Peyer's patch (tissue), 4 donors: ENCODE measurements at regions not wholly inside any gene's neighbourhood (a gene's known extent, or its start where the extent isn't known, plus 50 kb on each side); places are given as distances from the start of the nearest gene placed in this dataset.

Experiments used
- DNase-seq, 3 donors: peaks; one replicate each; pipeline ENCODE4 v3.0.0-alpha.2; 2017 to 2019
- H3K27ac ChIP-seq, 4 donors: fragments of 200-600 bp; sonication (generic); one replicate each; pipeline ENCODE4 v1.5.1; 2016 to 2019
- H3K27me3 ChIP-seq, 2 donors: fragments of 200-600 bp; sonication (generic); one replicate each; pipeline ENCODE4 v1.5.1; 2019
- H3K36me3 ChIP-seq, 3 donors: fragments of 200-600 bp; sonication (generic); one replicate each; pipeline ENCODE4 v1.5.1; 2016 to 2019
- H3K4me1 ChIP-seq, 4 donors: fragments of 200-600 bp; sonication (generic); one replicate each; pipeline ENCODE4 v1.5.1; 2016 to 2019
- H3K4me3 ChIP-seq, 4 donors: fragments of 200-600 bp; sonication (generic); 1 replicate in 3 of 4; 2 replicates in 1 of 4; pipeline ENCODE4 v1.5.1; 2016 to 2019; ENCODE audit warnings: mild to moderate bottlenecking in 1 of 4
- H3K9me3 ChIP-seq, 4 donors: fragments of 200-600 bp; sonication (generic); one replicate each; pipeline ENCODE4 v1.5.1; 2016 to 2019; ENCODE audit warnings: mild to moderate bottlenecking in 1 of 4
- CTCF ChIP-seq, 6 experiments: fragments of 450-650 bp in 4 of 6; fragments of 200-600 bp in 2 of 6; sonication (generic) in 1 of 6; IDR thresholded peaks; one replicate each; pipeline ENCODE4 v1.5.1; 2017 to 2019; ENCODE audit warnings: antibody characterized with exemption in 6 of 6, mild to moderate bottlenecking in 3 of 6, moderate library complexity in 1 of 6
- POLR2A ChIP-seq, 2 donors: fragments of 450-650 bp; IDR thresholded peaks; one replicate each; pipeline ENCODE4 v1.5.1; 2017; ENCODE audit warnings: antibody characterized with exemption in 2 of 2, mild to moderate bottlenecking in 2 of 2, moderate library complexity in 2 of 2

- no peak for DNase-seq
- no peaks in the 10 kb centered on the region for H3K9me3 ChIP-seq
- no peak for TF ChIP-seq CTCF (IDR thresholded peaks at IDR 0.05)
- TF ChIP-seq POLR2A (IDR thresholded peaks at IDR 0.05): no peak
Observed at GRCh38 chr9:78595200-78595945, 298.4 kb downstream of the PSAT1 start.

GRCh38 chr9:78596346-78596745 lies 299.4 kb downstream of the PSAT1 start:
- Histone ChIP-seq H3K4me1 (no peaks in the 10 kb centered on the region), H3K36me3 (no peaks in the 10 kb centered on the region), H3K4me3 (no peak overlapping the region), H3K9me3 (no peaks in the 10 kb centered on the region), H3K27ac (no peak overlapping the region), H3K27me3 (no peaks in the 10 kb centered on the region)
- TF ChIP-seq POLR2A (IDR thresholded peaks at IDR 0.05): no peak
- TF ChIP-seq CTCF (IDR thresholded peaks at IDR 0.05): no peak
- DNase-seq: no peak

More at GRCh38 chr9:78595200-78595945, 298.4 kb downstream of the PSAT1 start:
- Histone ChIP-seq H3K27ac (no peak overlapping the region), H3K4me3 (no peak overlapping the region), H3K27me3 (no peaks in the 10 kb centered on the region), H3K4me1 (no peaks in the 10 kb centered on the region), H3K36me3 (no peaks in the 10 kb centered on the region)

GRCh38 chr9:78598120-78598519 lies 301.2 kb downstream of the PSAT1 start:
- Histone ChIP-seq H3K27ac (no peak overlapping the region), H3K4me3 (no peak overlapping the region), H3K9me3 (no peaks in the 10 kb centered on the region), H3K27me3 (no peaks in the 10 kb centered on the region), H3K4me1 (no peaks in the 10 kb centered on the region), H3K36me3 (no peaks in the 10 kb centered on the region)
- DNase-seq: no peak
- TF ChIP-seq CTCF (IDR thresholded peaks at IDR 0.05) (no peak), POLR2A (IDR thresholded peaks at IDR 0.05) (no peak)

- no peak overlapping the region for H3K27ac ChIP-seq
- no peak for DNase-seq
- no peaks in the 10 kb centered on the region for H3K9me3 ChIP-seq
- no peaks in the 10 kb centered on the region for H3K36me3 ChIP-seq
- H3K4me3 ChIP-seq: no peak overlapping the region
- TF ChIP-seq POLR2A (IDR thresholded peaks at IDR 0.05) (no peak), CTCF (IDR thresholded peaks at IDR 0.05) (no peak)
- no peaks in the 10 kb centered on the region for H3K4me1 ChIP-seq
- no peaks in the 10 kb centered on the region for H3K27me3 ChIP-seq
Observed at GRCh38 chr9:78599926-78600325, 303.0 kb downstream of the PSAT1 start.

GRCh38 chr9:78601957-78602565 lies 305.1 kb downstream of the PSAT1 start:
- DNase-seq: no peak
- H3K27ac ChIP-seq: no peak overlapping the region
- TF ChIP-seq POLR2A (IDR thresholded peaks at IDR 0.05) (no peak), CTCF (IDR thresholded peaks at IDR 0.05) (peak in 5 of 6 experiments; percentile 25 to 47 (median 43))
- H3K27me3 ChIP-seq: no peaks in the 10 kb centered on the region
- H3K4me1 ChIP-seq: no peaks in the 10 kb centered on the region
- no peak overlapping the region for H3K4me3 ChIP-seq
- H3K36me3 ChIP-seq: no peaks in the 10 kb centered on the region
- no peaks in the 10 kb centered on the region for H3K9me3 ChIP-seq
